ENCODE measurements at regions not wholly inside any gene's neighbourhood (a gene's known extent, or its start where the extent isn't known, plus 50 kb on each side); places are given as distances from the start of the nearest gene placed in this dataset.
"Not testable (repeated sequence)": the region's sequence is repeated elsewhere in the genome, so short reads cannot be mapped to it uniquely, and the experiment has no call there.

DNA sequence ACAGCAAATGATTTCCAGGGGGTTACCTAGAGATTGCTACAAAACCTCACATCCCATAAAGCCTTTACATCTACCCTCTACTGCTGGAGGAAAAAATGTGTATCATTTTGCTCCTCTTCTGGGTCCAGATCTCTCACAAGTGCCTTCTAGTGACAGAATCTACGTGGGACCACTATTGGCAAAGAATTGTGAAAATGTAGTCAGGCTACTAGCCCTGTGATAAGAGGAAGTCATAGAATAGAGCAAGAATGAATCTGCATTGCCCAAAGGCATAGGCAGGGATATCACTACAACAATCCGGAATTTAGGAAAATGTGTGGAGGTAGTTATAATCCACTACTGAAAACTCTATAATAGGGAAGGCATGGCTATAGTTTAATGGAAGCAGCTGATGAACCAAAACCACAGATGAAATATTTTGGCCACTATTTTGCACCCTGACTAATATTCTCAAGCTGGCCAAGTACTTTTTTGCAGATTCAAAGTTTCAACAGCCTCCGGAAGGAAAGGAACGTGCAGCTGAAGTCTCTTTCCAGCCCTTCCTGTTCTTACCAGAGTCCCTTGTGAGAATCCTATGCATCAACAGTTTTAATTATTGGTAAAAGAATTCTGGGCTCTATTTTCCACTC lies 176.8 kb downstream of the PHLDA1 start:
- Histone ChIP-seq H3K27me3 (no peaks in the 10 kb centered on the region), H3K36me3 (no peaks in the 10 kb centered on the region), H3K27ac (peak overlapping the region in 1 of 12 donors; percentile 42), H3K4me1 (peaks cover 0 to 11% (median 0%) of the 10 kb centered on the region in 12 donors), H3K4me3 (no peak overlapping the region), H3K9me3 (no peaks in the 10 kb centered on the region)
- ATAC-seq (peak in 3 of 4 donors; percentile 51 to 74 (median 51)), DNase-seq (no peak)
- intact Hi-C loops (cut with DNase I) = loop anchor here in 1 of 10 donors (10.0 kb wide), 1 partner anchor 50 kb away; no protein-coding TSS in a partner anchor
- no peak for TF ChIP-seq CTCF (IDR thresholded peaks at IDR 0.05)
- TF ChIP-seq POLR2A (IDR thresholded peaks at IDR 0.05) = no peak
- WGBS, 4 donors = 52 to 71% (median 61%) methylated on average over 4 of the region's 4 CpGs

DNA sequence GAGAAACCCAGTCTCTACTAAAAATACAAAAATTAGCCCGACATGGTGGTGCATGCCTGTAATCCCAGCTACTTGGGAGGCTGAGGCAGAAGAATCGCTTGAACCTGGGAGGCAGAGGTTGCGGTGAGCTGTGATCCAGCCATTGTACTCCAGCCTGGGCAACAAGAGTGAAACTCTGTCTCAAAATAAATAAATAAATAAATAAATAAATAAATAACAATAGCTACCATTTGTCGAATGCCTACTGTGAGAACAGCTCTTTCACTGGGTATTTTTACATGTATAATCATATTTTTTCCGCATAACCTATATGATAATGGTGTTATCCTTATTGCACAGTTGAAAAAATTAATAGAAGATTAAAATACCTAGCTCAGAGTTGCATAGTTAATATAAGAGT lies 177.4 kb downstream of the PHLDA1 start:
- H3K4me1 ChIP-seq = peaks cover 0 to 18% (median 4%) of the 10 kb centered on the region in 12 donors
- H3K4me3 ChIP-seq, H3K36me3 ChIP-seq, DNase-seq, H3K27me3 ChIP-seq, ATAC-seq, H3K9me3 ChIP-seq, H3K27ac ChIP-seq: not testable (repeated sequence)
- 96 to 99% (median 97%) methylated on average over 5 of the region's 5 CpGs for WGBS, 4 donors
- intact Hi-C loops (cut with DNase I) = loop anchor here in 1 of 10 donors (10.0 kb wide), 1 partner anchor 51 kb away; no protein-coding TSS in a partner anchor

DNA sequence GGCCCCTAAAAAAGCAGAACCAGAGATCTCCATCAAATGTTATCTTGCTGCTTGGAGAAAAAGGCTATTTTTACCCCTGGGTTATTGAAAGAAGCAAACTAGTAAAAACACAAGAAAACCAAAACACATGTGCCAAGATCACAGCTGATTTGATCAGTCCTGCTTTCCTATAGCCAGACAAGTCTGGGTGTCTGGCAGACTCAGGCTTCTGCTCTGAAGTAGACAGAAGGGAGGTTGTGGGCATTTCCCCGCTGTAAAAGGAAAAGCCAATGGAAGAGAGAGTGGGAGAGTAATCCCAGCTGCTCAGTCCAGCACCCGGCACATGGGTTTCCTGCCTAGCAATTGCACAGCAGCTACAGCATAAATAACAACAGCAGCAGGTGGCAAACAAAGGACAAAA lies 177.9 kb downstream of the PHLDA1 start:
- Histone ChIP-seq H3K27me3 (no peaks in the 10 kb centered on the region), H3K4me1 (peaks cover 0 to 23% (median 9%) of the 10 kb centered on the region in 12 donors), H3K4me3 (no peak overlapping the region), H3K27ac (no peak overlapping the region), H3K36me3 (no peaks in the 10 kb centered on the region), H3K9me3 (no peaks in the 10 kb centered on the region)
- WGBS, 4 donors = 69 to 79% (median 75%) methylated on average over 2 of the region's 2 CpGs
- DNase-seq (no peak), ATAC-seq (no peak)
- TF ChIP-seq CTCF (IDR thresholded peaks at IDR 0.05) (no peak), POLR2A (IDR thresholded peaks at IDR 0.05) (no peak)
- intact Hi-C loops (cut with DNase I) = loop anchor here in 1 of 10 donors (10.0 kb wide), 1 partner anchor 51 kb away; no protein-coding TSS in a partner anchor

DNA sequence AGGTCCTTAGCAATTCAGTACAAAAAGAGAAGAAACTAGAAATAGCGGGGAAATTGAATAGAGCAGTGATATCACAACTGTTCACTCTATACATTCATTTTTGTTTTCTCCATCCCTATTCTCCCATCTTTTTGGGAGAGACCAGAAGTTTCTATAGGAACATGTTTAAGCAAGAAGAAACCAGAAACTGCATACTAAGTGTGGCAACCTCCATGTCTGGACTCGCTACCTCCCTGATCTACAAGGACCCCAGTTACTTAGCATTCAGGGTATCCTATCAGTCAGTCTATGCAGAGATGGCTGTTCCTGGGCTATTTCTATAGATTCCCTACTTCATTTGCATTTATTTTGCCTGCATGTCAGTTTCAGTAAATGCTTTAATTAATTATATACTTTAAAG lies 178.6 kb downstream of the PHLDA1 start:
- ATAC-seq (no peak), DNase-seq (no peak)
- 49 to 71% (median 54%) methylated on average over 2 of the region's 2 CpGs for WGBS, 4 donors
- TF ChIP-seq POLR2A (IDR thresholded peaks at IDR 0.05) (no peak), CTCF (IDR thresholded peaks at IDR 0.05) (no peak)
- H3K36me3 ChIP-seq = no peaks in the 10 kb centered on the region
- no peaks in the 10 kb centered on the region for H3K27me3 ChIP-seq
- H3K4me1 ChIP-seq = peaks cover 0 to 29% (median 15%) of the 10 kb centered on the region in 12 donors
- no peaks in the 10 kb centered on the region for H3K9me3 ChIP-seq
- intact Hi-C loops (cut with DNase I) = loop anchor here in 1 of 10 donors (10.0 kb wide), 1 partner anchor 52 kb away; no protein-coding TSS in a partner anchor
- H3K27ac ChIP-seq = no peak overlapping the region
- H3K4me3 ChIP-seq = no peak overlapping the region

Measured in heart left ventricle (tissue), 16 donors.